ENCODE measurements at regions not wholly inside any gene's neighbourhood (a gene's known extent, or its start where the extent isn't known, plus 50 kb on each side); places are given as distances from the start of the nearest gene placed in this dataset.
"Not testable (repeated sequence)": the region's sequence is repeated elsewhere in the genome, so short reads cannot be mapped to it uniquely, and the experiment has no call there.

DNA sequence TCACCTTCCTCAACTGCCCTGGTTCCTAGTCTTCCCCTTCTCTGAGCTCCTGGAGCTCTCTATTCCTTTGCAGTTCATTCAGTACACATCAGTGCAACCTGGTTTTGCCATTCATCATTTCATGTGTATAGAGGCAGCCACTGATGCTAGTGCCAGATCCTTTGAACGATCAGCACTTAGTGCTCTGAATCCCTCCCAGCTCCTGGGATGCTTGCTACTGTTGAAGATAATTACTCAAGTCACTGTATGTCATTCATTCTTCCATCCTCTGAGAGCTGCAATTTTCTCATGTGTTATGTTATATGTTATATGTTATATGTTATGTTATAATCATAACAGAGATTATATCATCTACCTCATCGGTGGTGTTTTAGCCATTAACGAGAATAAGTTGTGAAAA, 98.5 kb upstream of the UXS1 start:
- Histone ChIP-seq H3K27me3 (no peaks in the 10 kb centered on the region), H3K36me3 (no peaks in the 10 kb centered on the region), H3K27ac (no peak overlapping the region), H3K4me1 (no peaks in the 10 kb centered on the region), H3K9me3 (no peaks in the 10 kb centered on the region), H3K4me3 (no peak overlapping the region)
- intact Hi-C loops (cut with DNase I; ENCODE audit: low total_unique reads), result no loop called here
- TF ChIP-seq POLR2AphosphoS5 (IDR thresholded peaks at IDR 0.05), result no peak
- TF ChIP-seq, protein P1, sequence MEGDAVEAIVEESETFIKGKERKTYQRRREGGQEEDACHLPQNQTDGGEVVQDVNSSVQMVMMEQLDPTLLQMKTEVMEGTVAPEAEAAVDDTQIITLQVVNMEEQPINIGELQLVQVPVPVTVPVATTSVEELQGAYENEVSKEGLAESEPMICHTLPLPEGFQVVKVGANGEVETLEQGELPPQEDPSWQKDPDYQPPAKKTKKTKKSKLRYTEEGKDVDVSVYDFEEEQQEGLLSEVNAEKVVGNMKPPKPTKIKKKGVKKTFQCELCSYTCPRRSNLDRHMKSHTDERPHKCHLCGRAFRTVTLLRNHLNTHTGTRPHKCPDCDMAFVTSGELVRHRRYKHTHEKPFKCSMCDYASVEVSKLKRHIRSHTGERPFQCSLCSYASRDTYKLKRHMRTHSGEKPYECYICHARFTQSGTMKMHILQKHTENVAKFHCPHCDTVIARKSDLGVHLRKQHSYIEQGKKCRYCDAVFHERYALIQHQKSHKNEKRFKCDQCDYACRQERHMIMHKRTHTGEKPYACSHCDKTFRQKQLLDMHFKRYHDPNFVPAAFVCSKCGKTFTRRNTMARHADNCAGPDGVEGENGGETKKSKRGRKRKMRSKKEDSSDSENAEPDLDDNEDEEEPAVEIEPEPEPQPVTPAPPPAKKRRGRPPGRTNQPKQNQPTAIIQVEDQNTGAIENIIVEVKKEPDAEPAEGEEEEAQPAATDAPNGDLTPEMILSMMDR (IDR thresholded peaks at IDR 0.05), result no peak
- no peak for TF ChIP-seq POLR2A (IDR thresholded peaks at IDR 0.05)
- no peak for DNase-seq (ENCODE audit: low spot score in 2 of 2)

DNA sequence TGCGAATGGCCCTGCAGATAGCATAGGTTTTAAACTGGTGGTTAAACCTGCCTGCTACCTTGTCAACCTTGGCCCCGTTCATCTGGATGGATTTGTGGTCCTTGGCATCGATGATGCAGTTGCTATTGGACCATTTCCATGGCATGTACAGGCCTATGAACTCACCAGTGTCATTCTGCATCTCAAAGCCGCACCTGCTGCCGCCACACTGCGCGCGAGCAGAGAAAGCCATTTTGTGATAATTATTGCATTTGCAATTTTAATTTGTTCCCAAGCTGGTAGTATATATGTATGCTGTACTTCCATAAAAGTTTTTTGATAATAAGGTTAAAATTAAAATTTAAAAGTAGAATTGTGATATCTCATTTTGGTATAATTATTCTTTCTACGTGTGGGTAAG, 94.8 kb upstream of the UXS1 start:
- DNase-seq (ENCODE audit: low spot score in 2 of 2), result no peak
- Histone ChIP-seq H3K9me3 (no peaks in the 10 kb centered on the region), H3K36me3 (no peaks in the 10 kb centered on the region), H3K27ac (no peak overlapping the region), H3K27me3 (no peaks in the 10 kb centered on the region), H3K4me1 (no peaks in the 10 kb centered on the region), H3K4me3 (no peak overlapping the region)
- no peak for TF ChIP-seq POLR2AphosphoS5 (IDR thresholded peaks at IDR 0.05)
- no peak for TF ChIP-seq POLR2A (IDR thresholded peaks at IDR 0.05)
- TF ChIP-seq, protein P1 (IDR thresholded peaks at IDR 0.05), result no peak
- intact Hi-C loops (cut with DNase I; ENCODE audit: low total_unique reads), result no loop called here

DNA sequence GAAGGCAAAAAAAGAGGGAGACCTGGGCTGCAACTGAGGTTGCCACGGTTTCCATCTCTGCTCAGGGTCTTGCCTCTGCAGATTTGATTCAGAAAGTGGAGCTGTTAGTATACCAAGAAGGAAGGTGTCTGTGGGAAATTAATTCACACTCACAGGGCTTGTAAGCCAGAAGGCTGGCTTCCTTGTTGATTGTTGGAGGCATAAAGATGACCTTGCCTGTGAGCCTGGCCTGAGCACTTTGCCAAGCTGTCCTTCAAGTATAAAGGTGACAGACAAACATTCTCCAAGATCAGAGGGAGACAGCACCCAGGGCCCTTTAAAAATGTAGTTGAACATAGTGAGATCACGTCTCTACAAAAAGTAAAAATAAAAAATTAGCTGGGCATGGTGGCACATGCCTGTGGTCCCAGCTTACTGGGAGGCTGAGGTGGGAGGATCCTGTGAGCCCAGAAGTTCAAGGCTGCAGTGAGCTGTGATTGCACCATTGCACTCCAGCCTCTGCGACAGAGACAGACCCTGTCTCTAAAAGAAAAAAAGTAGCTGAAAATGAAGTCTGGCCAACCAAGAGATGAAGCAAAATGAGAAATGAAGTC, 91.2 kb upstream of the UXS1 start:
- Histone ChIP-seq H3K9me3 (no peaks in the 10 kb centered on the region), H3K36me3 (no peaks in the 10 kb centered on the region), H3K4me1 (no peaks in the 10 kb centered on the region), H3K27ac (no peak overlapping the region), H3K4me3 (no peak overlapping the region), H3K27me3 (no peaks in the 10 kb centered on the region)
- DNase-seq (ENCODE audit: low spot score in 2 of 2), result no peak
- TF ChIP-seq, protein P1 (IDR thresholded peaks at IDR 0.05), result no peak
- intact Hi-C loops (cut with DNase I; ENCODE audit: low total_unique reads), result no loop called here

DNA sequence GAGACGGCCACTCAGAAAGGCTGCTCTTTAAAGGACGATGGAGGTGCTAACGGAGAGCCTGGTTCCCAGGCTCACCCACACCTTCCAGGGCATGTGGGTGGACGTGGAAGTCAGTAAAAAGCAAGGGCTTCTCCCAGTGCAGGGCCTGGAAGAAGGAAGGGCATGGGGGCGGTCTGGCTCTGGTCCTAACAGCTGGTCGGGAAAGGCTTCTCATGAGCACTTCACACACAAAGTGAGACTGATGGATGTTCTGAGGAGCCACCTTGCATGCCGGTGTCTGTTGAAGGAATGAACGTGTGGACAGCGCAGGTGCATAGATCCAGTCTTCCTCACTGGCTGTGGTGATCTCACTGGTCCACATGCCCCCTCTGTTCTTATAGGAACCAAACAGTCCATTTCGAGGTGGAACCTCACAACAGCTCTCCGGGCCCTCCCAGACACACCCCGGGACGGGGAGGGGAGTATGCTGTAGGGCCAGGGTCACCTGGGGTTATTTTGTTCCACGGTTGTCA, 90.6 kb upstream of the UXS1 start:
- intact Hi-C loops (cut with DNase I; ENCODE audit: low total_unique reads), result no loop called here
- Histone ChIP-seq H3K9me3 (no peaks in the 10 kb centered on the region), H3K27ac (no peak overlapping the region), H3K4me1 (no peaks in the 10 kb centered on the region), H3K36me3 (no peaks in the 10 kb centered on the region), H3K27me3 (no peaks in the 10 kb centered on the region), H3K4me3 (no peak overlapping the region)
- DNase-seq (ENCODE audit: low spot score in 2 of 2), result no peak
- TF ChIP-seq POLR2AphosphoS5 (IDR thresholded peaks at IDR 0.05), result no peak
- TF ChIP-seq POLR2A (IDR thresholded peaks at IDR 0.05), result no peak
- TF ChIP-seq, protein P1 (IDR thresholded peaks at IDR 0.05), result no peak

DNA sequence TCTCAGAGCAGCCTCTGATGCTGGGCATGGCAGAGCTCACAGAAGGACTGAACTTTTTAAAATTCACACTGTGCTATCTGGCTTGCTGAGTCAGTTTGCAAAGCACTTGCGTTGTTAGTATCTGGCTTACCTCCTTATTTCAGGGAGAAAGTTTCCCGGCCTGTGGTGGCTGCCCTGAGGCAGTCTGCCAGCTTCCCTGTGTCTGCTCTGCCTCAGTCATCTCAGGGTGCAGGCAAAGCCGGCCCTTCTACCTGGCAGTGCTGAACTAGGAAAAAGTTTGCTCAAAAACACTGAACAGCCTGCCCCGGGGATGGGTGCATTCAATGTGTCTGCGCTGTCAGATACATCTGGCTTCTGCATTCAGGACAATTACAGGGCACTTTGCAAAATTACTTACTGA, 90.2 kb upstream of the UXS1 start:
- no peak for DNase-seq (ENCODE audit: low spot score in 2 of 2)
- Histone ChIP-seq H3K27me3 (no peaks in the 10 kb centered on the region), H3K4me1 (no peaks in the 10 kb centered on the region), H3K4me3 (no peak overlapping the region), H3K27ac (no peak overlapping the region), H3K36me3 (no peaks in the 10 kb centered on the region), H3K9me3 (no peaks in the 10 kb centered on the region)
- intact Hi-C loops (cut with DNase I; ENCODE audit: low total_unique reads), result no loop called here
- TF ChIP-seq, protein P1 (IDR thresholded peaks at IDR 0.05), result no peak
- no peak for TF ChIP-seq POLR2A (IDR thresholded peaks at IDR 0.05)
- TF ChIP-seq POLR2AphosphoS5 (IDR thresholded peaks at IDR 0.05), result no peak

DNA sequence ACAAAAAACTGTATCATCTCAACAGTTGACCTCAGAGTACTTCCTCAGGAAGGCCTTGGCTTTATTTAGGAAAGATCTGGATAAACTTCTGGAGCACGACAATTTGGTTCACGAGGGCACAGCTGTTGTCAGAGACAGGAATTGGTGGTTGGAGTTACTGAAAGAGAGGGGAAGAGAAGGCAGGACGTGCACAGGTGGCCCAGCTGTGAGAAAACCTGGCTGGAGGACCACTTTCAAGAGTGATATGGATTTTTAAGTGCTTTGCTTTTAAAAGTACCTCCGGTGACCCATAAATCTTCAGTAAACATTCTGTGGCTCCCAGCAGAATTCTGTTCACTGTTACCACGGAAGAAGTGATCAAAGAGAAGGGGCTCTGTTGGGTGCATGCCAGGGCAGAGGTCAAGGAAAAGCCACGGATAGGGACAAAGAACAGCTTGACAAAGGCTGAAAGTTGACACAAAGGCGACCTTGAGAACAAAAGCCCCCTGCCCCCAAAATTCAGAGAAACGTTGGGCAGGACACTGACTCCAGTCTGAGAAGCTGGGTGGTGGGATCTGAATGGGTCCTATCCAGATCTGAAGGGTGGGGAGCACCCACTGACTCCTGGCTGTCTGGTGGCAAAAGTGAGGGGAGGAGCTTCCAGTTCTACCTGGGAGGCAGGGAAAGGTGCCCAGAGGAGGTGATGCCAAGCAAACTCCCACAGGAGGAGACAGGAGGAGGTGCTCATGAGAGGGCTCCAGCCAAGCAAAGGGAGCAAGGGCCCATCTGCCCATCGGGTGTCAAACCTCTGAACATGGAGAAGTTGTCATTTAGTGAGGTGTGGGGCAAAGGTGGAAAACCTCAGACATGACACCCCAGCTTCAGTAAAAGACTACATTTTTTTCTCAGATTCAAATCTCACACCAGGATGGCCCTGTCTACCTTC, 89.4 kb upstream of the UXS1 start:
- H3K4me3 ChIP-seq, result not testable (repeated sequence)

More for the DNA sequence above, 89.4 kb upstream of the UXS1 start:
- intact Hi-C loops (cut with DNase I; ENCODE audit: low total_unique reads); DNase-seq (ENCODE audit: low spot score in 2 of 2); H3K27ac ChIP-seq; H3K9me3 ChIP-seq; H3K27me3 ChIP-seq; H3K36me3 ChIP-seq; H3K4me1 ChIP-seq: not testable (repeated sequence)
